Fibroblast of pulmonary artery (primary cell): ENCODE measurements at regions not wholly inside any gene's neighbourhood (a gene's known extent, or its start where the extent isn't known, plus 50 kb on each side); places are given as distances from the start of the nearest gene placed in this dataset.

Source experiments
- DNase-seq: peaks from one replicate; pipeline ENCODE4 v3.0.0-alpha.2; 2010; ENCODE audit warnings: low read depth
- H3K4me3 ChIP-seq: replicated peaks from 2 replicates; pipeline ENCODE4 v1.5.1; 2011; ENCODE audit warnings: low read depth, mild to moderate bottlenecking, control low read depth, low read length, moderate library complexity
- CTCF ChIP-seq: IDR thresholded peaks from 2 replicates; pipeline ENCODE4 v1.5.1; 2011; ENCODE audit warnings: mild to moderate bottlenecking, control low read depth, low read length, inconsistent platforms; ENCODE audit errors: missing control alignments

GRCh38 chrX:65034668-65035445 lies 58.6 kb upstream of the ZC4H2 start, which contains the start of gene ZC3H12B:
TSS of gene ZC3H12B (plus strand) at chrX:65034826.
- peak within 1 kb of the TSS; percentile 49 for H3K4me3 ChIP-seq
- TF ChIP-seq CTCF, result no peak
- DNase-seq, result peak; percentile 68

GRCh38 chrX:65034292-65034667 lies 58.0 kb upstream of the ZC4H2 start:
- DNase-seq, result no peak
- no peak for TF ChIP-seq CTCF
- peak overlapping the region; percentile 49 for H3K4me3 ChIP-seq
